ENCODE measurements at regions not wholly inside any gene's neighbourhood (a gene's known extent, or its start where the extent isn't known, plus 50 kb on each side); places are given as distances from the start of the nearest gene placed in this dataset.

DNA sequence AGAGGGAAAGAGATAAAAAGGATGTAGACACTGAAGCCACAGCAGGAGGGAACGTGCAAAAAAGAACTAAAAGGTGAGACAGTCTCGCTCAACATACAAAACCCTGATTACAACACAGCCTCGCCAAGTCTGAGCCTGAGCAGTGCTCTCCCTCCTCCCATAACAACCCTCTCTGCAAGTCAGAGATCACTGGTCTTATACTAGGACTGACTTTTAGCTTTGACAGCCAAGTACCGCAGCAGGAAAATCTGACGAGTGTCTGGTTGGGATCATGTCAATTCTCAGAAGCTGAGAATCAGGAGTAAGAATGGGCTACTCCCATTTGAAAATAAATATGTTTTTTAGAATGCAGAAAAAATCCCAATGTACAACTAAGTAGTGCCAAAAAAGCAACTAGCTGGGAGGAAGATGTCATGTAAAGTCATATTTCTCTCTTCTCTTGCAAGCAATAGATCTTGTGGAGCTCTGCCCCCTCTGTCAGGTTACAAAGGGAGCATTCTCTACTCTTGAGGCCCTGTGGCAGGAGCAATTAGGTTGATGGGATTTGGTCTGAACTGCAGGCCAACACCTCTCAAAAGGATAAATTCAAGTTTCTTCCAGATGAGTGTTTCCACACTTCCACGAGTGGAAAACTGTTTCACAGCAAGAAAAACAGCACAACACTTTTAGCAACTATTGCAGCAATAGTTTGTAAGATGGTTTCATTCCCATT, 118.9 kb upstream of the COL21A1 start:
- no peak for TF ChIP-seq POLR2A (IDR thresholded peaks at IDR 0.05)
- no peak for TF ChIP-seq POLR2AphosphoS5 (IDR thresholded peaks at IDR 0.05)

Data from stomach (tissue), 4 donors.